SHP77 (cell line): ENCODE measurements at regions not wholly inside any gene's neighbourhood (a gene's known extent, or its start where the extent isn't known, plus 50 kb on each side); places are given as distances from the start of the nearest gene placed in this dataset.
A peak's percentile ranks its signal among the peaks of the same experiment; 100 is the strongest.

ENCODE experiments used
- DNase-seq, 2 experiments: peaks; one replicate each; lab custom pipeline; 2025; lab: John Stamatoyannopoulos, UW

DNA sequence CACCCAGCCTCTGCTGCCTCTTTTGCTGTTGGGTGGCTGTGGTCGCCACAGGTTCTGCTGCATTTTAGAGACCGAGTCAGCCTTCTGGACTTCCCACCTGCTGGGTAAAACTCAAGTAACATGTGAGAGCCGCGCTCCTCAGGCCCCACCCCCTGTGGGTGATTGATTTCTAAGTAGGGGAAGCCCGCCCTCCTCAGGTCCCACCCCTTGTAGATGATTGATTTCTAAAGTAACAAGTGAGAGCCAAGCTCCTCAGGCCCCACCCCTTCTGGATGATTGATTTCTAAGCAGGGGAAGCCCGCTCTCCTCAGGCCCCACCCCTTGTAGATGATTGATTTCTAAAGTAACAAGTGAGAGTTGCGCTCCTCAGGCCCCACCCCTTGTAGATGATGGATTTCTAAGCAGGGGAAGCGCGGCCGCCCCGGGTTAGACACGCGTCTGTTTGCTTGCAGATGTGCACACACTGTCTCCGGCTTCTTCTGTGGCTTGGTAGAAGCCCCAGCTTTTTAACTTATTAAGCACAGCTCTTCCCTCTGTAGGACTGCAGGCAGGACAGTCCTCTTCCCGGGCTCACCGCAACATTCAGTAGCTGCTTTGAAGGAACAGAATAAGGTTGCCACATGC lies 83.4 kb downstream of the FAM43A start:
- DNase-seq = peak; percentile 87 to 92

DNA sequence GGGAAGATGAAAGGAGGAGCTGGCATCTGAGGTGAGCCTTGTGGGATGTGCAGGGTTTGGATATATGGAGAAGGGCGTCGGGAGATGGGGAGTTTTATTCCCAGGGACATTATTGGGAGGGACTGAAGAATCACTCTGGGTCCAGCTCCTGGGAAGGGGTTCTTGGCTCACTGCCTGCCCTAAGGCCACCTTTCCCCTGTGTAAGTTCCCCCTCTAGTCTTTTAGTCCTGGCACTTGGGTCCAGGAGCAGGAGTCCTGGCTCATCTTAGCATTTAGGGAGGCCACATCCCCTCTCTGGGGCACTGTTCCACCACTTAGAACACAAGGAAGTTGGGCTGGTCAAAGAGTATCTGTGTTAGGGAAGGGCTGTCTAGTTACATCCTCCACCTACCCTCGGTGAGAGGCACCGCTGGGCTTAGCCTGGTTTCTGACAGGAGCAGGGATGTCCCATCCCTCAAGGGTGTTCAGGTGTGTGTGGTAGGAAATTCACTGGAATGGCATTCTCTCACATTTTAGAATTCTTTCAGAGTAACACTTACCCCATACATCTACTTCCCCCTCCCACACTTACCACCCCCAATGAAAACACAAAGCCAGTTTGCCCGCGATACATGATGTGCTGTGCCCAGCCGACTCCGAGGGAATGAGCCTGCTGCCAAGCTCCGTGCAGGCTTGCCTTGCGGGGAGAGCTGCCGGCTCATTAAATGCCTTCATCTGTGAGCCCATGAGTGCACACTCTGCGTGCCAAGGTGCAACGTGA lies 86.7 kb downstream of the FAM43A start:
- no peak for DNase-seq

DNA sequence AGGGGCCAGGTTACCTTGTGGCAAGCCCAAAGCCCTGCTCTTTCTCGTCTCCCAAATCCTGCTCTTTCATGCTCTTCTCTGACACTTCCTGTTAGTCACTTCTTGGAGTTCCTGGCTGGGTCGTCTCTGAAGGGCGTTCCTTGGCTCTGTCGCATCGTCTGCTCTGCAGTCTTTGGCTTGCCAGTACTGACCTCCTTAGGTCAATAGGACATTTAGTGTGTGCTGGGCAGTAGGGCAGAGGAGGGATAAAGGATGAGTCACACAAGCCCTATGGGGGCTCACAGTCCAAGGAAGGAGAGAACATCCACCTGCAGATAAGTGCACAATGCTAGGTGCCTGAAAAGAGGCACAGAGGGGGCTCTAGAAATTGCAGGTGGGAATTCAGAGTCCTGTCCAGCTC lies 87.5 kb downstream of the FAM43A start:
- DNase-seq = no peak

DNA sequence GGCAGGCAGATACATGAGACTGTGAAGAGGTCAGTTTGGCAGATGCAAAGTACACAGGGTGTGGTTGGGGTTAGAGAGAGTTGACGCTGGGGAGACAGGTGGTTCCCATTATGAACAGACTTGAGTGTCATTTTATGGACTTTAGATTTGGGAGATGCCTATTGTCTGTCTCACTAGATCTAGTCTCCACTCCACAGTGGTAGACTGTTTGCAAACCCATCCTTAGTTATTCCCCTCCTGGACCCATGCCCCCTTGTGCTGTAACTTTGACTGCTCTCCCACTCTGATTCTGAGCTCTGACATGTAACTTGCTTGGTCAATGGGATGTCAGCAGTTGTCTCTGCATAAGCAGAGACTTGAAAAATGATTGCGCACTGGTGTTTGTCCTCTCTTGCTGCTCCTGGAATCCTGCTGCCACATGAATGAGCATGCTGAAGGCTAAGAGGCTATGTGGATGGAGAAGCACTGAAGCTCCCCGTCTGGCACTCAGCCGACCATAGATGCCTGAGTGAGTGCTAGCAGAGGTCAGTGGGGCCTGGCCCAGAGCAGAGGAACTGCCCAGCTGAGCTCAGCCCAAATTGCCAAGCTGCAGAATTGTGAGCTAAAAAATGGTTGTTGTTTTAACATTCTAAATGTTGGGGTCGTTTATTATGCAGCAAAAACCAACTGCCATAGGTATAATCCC lies 88.2 kb downstream of the FAM43A start:
- no peak for DNase-seq

DNA sequence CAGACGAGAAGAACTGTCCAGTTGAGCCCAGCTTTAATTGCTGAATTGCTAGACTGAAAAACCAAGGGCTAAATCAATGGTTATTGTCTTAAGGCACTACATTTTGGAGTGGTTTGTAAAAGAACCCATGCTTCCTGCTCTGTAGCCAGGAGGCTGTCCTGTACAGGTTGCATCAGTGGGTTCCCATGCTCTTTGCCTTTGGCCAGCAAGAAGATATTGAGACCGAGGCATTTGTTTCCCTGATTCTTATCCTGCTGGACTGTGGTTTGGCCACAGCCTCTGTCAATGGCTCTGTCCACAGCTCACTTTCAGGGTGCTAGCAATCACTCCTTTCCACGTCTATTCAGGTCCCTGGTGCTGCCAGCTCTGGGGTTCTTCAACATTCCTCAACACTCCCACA lies 89.6 kb downstream of the FAM43A start:
- no peak for DNase-seq

DNA sequence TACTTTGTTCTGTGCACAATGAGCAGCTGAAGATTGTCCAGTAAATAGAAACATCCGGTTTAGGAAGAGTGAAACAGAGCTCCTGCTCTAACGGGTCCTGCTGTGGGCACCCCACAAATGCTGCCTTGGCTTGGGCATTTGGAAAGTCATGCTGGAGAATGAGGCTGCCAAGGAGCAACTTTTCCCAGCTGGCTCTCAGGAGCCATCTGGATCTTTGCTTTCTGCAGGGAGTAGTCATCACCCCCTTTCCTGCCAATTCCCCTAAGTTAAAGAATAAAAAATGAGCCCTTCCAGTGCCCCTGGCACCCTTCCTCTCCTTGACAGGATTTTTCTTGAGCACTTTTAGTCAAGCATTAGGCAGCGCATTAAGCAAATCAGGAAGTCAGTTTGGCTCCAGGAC lies 90.0 kb downstream of the FAM43A start:
- no peak for DNase-seq

DNA sequence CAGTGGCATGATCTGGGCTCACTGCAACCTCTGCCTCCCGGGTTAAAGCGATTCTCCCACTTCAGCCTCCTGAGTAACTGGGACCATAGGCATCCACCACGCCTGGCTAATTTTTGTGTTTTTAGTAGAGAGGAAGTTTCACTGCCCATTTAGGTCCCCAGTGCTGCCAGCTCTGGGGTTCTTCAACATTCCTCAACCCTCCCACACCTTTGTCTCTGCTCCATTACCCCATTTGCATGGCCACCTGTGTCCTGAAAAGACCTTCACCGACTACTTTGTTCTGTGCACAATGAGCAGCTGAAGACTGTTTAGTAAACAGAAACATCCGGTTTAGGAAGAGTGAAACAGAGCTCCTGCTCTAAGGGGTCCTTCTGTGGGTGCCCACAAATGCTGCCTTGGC lies 92.0 kb downstream of the FAM43A start:
- no peak for DNase-seq

DNA sequence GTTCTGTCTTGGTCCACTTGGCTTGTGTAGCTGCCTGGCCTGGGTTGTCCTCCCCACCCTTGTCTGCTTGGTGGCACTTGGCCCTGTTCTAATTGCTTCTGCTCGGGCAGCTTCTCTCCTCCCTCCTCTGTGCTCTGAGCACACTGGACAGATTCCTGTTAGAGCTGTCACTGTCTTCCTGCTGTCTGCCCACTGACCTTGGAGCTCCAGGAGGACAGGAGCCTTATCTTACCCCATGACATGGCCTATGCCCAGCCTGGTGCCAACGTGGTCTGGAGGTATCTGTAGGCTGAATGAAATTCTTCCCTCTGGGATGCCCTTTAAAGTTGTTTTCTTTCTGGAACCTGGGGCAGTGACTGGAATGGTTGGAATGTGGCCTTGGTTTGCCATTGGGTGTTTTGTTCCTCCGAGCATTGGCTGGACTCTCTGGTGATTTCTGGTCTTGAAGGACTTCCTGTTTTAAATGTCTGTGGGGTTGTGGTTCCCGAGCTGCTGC lies 94.1 kb downstream of the FAM43A start:
- DNase-seq = no peak

DNA sequence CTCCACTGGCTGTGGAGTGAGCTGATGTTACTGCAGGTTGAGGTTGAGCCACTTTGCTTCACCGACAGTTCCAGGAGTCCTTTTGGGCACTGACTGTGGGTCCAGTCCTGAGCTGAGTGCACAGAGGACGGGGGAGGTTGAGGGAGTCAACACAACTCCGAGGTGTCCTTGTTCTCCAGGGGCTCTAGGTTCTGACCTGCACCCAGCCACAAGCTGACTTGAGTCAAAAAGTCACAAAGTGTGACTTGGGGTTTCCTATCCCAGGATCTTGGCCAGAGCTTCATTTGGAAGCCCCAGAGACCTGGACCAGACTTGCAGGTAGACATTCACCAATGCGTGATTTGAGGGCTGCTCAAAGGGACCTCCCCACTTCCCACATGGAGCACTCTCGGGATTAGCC lies 95.0 kb downstream of the FAM43A start:
- DNase-seq = no peak

DNA sequence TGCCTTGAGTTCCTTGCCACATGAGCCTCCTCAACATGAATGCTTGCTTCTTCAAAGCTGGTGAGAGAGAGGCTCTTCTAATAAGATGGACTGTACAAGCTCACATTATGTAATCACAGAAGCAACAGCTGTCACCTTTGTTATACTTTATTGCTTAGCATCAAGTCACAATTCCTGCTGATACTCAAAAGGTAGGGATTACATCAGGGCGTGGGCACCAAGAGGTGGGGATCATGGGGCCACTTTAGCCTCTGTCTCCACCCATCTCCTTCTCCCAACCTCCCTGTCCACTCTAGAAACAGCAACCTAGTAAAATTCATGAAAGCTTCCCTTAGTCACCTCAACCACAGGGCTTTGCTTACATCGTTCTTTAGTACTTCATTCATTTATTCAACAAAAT lies 95.9 kb downstream of the FAM43A start:
- DNase-seq = no peak

DNA sequence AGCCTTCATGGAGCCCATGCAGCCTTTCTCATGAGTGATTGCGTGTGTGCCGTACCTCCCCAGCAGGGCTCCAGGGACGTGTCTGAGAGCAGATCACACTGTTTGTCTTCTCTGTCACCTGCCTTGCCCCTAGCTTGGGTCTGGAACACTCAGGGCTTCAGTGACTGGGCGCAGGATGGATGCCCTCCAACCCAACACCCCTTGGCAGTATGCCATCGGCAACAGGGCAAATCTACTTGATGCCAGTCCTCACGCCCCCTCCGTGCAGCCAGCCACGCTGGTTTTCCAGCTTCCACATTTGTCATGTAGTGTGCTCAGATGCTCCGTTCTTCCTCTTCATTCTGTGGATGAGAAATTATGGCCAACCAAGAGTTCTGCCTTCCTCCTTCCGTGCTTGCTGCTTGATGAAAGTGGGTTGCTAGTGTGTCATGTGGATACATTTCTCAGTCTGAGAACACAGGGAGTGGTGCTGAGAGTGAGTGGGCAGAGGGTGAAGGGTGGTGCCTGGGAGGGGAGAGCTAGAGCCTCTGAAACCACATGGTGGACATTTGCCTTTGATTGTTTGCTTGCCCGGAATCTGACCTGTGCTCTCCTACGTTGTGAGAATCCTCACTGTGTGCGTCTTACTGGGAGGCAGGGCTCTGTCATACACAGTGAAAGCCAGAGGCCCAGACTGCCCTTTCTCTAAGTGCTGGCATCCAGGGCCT lies 97.2 kb downstream of the FAM43A start:
- peak; percentile 7 to 16 for DNase-seq

DNA sequence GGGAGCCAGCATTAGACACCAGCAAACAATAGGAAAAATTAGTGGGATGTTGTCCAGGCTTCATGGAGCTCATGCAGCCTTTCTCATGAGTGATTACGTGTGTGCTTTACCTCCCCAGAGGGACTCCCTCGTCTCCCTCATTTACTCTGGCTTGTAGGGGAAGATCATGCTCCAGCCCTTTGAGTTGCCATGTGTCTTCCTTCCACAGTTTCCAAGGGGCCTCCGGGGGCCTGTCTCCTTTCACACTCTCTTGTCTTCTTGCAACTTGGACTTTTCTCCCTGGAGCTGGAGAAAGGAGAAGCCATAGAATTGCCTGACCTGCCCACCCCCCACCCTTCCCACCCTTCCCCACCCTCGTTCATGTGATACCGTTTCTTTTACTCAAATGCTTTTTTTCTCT lies 98.7 kb downstream of the FAM43A start:
- DNase-seq = no peak

DNA sequence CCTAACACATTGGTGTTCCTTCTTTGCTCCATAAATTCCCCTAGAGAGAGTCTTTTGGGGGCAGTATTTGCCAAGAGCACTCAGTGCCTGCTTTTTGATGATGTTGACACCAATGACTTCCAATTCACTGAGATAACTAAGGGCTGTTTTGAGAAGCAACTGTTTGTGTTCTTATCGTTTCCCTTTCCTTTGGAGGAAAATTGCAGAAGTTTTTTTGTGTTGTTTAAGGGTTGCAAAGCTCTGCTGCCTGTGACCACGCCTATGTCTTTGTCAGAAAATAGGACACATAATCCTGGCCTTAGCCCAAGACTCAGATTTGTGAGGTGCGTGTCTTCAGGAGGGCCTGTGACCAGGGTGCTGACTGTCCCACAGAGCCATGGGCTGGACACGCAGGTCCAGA lies 99.6 kb downstream of the FAM43A start:
- DNase-seq = no peak

DNA sequence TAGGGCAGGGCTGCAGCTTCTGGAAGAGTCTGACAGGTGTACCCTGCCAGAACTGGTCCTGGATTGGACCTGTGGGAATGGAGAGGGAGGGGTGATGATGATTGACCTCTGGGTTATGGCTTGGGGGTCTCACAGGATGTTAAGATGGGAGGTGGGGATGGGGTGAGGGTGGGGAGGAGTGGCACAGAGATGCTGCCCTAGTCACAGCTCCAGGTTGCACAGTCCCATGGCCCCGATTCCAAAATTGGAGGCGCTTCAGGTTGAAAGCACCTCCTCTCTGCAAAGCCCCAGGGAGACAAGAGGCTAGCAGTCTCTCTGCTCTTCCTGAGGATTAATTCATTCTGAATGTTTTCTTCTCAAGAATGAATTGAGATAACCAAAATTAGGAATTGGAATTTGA lies 101.4 kb downstream of the FAM43A start:
- DNase-seq = no peak

DNA sequence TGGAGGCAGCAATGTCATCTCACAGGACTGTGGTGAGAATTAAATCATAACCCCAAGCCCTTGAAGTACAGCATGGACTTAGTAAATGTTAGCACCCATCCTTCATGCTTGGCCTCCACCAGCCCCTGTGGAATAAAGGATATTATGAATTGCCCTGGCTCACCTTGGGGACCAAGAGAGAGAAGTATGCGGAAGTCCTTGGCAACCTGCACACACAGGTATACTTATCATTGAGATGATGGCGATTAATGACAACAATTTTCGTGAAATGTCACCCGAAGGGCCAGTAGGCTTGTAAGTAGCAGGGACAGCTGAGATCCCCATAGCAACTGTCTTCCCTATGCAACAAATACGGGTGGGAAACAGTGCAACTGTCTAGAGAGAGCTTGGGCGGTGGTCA lies 102.0 kb downstream of the FAM43A start:
- no peak for DNase-seq

DNA sequence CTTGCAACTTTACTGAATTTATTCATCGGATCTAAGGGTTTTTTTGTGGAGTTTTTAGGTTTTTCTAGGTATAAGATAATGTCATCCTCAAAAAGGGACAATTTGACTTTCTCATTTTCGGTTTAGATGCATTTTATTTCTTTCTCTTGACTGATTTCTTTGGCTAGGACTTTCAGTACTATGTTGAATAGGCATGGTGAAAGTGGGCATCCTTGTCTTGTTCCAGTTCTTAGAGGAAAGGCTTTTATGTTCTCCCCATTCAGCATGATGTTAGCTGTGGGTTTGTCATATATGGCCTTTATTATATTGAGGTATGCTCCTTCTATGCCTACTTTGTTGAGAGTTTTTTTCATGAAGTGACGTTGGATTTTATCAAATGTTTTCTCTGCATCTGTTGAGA lies 106.7 kb downstream of the FAM43A start:
- DNase-seq = no peak

DNA sequence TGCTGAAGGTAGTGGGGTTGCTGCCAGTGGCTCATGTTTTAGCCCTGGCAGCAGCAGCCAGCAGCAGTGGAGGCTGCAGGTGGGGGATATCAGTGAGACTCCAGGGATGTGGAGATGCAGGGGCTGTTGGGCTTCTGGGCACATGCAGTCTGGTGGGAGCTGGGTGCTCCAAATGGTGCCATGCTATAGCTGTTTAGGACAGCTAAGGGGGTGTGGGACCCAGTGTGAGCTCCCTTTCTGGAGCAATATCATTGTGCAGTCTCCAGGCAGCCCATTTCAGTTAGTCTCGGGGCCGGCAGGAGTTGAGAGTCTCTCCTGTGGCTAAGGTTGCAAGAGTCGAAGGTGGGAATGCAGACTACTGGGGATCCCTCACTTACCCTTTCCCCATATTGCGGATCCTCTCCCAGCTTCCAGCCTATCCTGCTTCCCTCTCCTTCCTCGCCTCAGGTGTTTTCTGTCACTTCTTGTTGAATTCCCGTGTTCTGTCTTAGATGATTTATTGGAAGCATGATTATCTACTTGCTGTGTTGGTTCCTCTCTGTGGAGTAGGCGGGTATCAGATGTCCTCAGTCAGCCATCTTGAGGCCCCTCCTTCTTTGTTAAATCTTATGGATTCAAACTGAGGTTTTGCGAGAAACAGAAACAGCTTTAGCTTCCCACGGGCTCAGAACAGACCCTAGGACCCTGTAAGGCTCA lies 112.0 kb downstream of the FAM43A start:
- no peak for DNase-seq

DNA sequence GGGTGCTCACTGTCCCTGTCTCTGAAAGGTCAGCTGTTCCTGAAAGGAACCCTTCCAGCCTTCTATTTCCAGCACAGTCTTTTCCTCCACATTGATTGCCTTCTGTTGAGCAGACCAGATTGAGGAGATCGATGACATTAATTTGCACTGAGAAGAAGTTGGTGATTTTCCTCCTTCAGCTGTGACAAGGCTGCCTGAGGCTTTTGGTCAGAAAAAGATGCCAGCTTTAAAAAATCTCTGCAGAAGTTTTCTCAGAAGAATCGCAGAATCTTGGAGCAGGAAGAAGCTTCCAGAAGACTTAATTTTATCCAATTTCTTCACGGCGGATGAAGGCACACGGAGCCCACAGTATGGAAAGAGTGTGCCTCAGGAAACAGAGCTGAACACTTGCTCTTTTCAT lies 112.8 kb downstream of the FAM43A start:
- DNase-seq = no peak

DNA sequence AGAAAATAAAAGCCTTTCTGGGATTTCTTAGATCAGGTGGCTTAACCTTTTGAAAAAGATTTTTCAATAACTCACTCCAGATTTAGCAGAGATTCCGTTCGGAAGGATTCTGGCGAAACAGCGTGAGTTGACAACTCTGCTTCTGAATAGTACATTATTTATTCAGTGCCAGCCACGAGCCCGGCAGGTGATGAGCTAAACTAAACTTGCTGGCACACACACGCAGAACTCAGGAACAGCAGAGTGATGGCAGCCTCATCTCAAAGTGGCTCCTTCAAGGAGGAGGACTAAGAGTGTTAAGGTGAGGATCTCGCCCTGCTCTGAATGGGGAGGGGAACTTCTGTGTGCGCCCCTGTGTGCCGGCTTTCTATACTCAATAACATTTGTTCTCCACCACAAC lies 114.3 kb downstream of the FAM43A start:
- DNase-seq = no peak

DNA sequence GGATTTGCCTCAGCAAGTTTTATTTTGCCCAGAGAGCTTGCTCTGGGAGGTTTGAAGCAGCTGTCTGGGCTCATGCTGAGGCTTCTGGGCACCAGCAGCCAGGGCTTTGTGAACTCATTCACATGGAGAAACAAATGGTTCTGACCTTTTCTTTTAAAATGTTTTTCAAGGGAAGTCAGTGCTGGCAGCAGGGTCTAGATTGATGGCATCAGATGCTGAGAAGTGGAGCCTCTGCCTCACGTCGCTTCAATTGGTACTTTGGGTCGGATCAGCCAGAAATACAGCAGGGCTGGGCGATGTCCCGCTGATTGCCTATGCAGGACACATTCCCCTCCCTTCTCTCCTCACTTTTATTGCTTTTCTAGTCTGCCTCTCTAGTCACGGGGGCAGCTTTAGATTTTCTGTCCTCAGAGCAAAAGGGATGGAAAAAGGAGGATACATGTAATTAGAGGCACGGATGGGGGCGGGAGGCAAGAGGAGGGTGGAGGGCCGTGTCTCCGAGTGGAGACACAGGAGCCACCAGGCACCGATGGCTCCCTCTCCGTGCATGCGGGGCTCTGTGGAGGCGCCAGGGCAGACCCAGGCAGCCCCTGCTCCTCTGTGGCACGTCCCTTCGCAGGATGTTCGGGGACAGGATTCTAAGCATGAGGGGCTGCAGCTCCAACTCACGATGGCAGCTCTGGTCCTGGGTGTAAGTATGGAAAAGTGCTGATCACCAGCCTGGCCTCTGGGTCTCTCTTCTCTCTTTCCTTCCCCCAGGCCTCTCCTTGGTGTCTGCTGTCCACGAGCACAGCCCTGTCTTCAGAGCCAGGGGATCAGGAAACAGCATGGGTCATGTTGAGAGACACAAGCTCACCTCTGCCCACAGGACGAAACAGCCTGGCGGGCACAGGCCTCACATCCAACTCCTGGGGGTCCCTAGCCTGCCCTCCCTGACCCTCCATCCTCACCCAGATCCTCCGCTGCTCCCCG lies 116.1 kb downstream of the FAM43A start:
- no peak for DNase-seq

DNA sequence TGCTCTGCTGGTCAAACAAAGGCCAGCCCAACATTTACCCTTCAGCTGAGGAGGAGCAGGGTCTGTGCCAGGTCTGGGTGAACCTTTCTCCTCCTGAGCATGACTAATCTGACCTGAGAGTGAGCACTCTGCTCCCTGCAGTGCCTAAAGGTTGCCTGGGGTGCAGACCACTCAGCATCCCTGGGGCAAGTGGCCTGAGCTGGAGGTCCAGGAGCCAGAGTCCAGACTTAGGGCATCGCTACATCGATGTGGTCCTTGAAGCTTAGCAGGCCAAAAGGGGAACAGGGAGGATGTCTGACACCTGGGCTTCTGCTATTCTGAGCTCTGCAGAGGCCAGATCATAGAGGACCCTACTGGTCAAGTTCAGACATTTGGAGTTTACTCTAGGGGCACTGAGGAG lies 119.1 kb downstream of the FAM43A start:
- no peak for DNase-seq
